SK-N-SH (cell line): ENCODE measurements at regions not wholly inside any gene's neighbourhood (a gene's known extent, or its start where the extent isn't known, plus 50 kb on each side); places are given as distances from the start of the nearest gene placed in this dataset.

ENCODE experiments used
- CTCF ChIA-PET: fragments of 300-600, 350-600 bp; formaldehyde crosslinking; extraction: SDS; loops from one replicate; lab custom pipeline; 2021; lab: Yijun Ruan, JAX
- POLR2A ChIA-PET: fragments of 350-600 bp; sonication (Branson Sonifier 250); formaldehyde crosslinking; extraction: SDS; loops from one replicate; lab custom pipeline; 2020; ENCODE audit warnings: antibody characterized with exemption, inconsistent platforms; lab: Yijun Ruan, JAX
- DNase-seq: peaks from one replicate; pipeline ENCODE4 v3.0.0; 2012
- H2AFZ ChIP-seq: fragments of 200-600 bp; sonication (generic); 2 replicates; pipeline ENCODE4 v1.8.1; 2016; ENCODE audit warnings: antibody characterized with exemption, mild to moderate bottlenecking, low read depth
- H3F3A ChIP-seq: fragments of 200-600 bp; sonication (generic); replicated peaks from 2 replicates; pipeline ENCODE3; 2016; ENCODE audit warnings: antibody characterized with exemption, mild to moderate bottlenecking; ENCODE audit not compliant: insufficient read depth
- H3K27ac ChIP-seq, 2 experiments: fragments of 200-500 bp in 1 of 2; fragments of 200-600 bp in 1 of 2; sonication (Bioruptor generic) in 1 of 2; sonication (generic), shearing (Covaris generic) in 1 of 2; 2 replicates each; pipeline versions ENCODE4 v1.5.1 to v1.6.1; 2014 to 2016; ENCODE audit warnings: low read depth in 2 of 2, inconsistent platforms in 1 of 2, low read length in 1 of 2, mild to moderate bottlenecking in 1 of 2, mixed read lengths in 1 of 2
- H3K27me3 ChIP-seq: fragments of 200-600 bp; sonication (generic), shearing (Covaris generic); 2 replicates; pipeline ENCODE4 v1.6.1; 2016; ENCODE audit warnings: mixed run types; ENCODE audit not compliant: insufficient read depth
- H3K36me3 ChIP-seq, 2 experiments: fragments of 200-500 bp in 1 of 2; fragments of 200-600 bp in 1 of 2; sonication (Bioruptor generic) in 1 of 2; sonication (generic) in 1 of 2; replicated peaks in 1 of 2; 2 replicates each; pipeline versions ENCODE3 to v1.5.1; 2014 to 2016; ENCODE audit warnings: low read length in 1 of 2, mild to moderate bottlenecking in 1 of 2; ENCODE audit not compliant: insufficient read depth in 2 of 2, control insufficient read depth in 1 of 2
- H3K4me1 ChIP-seq, 2 experiments: fragments of 200-500 bp in 1 of 2; fragments of 200-600 bp in 1 of 2; sonication (Bioruptor generic) in 1 of 2; sonication (generic), shearing (Covaris generic) in 1 of 2; 2 replicates each; pipeline versions ENCODE4 v1.5.1 to v1.6.1; 2014 to 2016; ENCODE audit warnings: low read depth in 1 of 2, low read length in 1 of 2, mixed run types in 1 of 2; ENCODE audit not compliant: insufficient read depth in 2 of 2, control insufficient read depth in 1 of 2
- H3K4me2 ChIP-seq: fragments of 200-600 bp; sonication (generic), shearing (Covaris generic); 2 replicates; pipeline ENCODE4 v1.6.1; 2017; ENCODE audit warnings: mixed run types
- H3K4me3 ChIP-seq, 2 experiments: fragments of 200-500 bp in 1 of 2; fragments of 200-600 bp in 1 of 2; sonication (Bioruptor generic) in 1 of 2; sonication (generic), shearing (Covaris generic) in 1 of 2; 2 replicates each; pipeline versions ENCODE4 v1.5.1 to v1.8.1; 2014 to 2016; ENCODE audit warnings: low read depth in 2 of 2, inconsistent platforms in 1 of 2, low read length in 1 of 2, mild to moderate bottlenecking in 1 of 2, mixed read lengths in 1 of 2, moderate library complexity in 1 of 2
- H3K79me2 ChIP-seq: fragments of 200-600 bp; sonication (generic); 2 replicates; pipeline ENCODE4 v1.8.1; 2017; ENCODE audit warnings: mild to moderate bottlenecking; ENCODE audit not compliant: insufficient read depth
- H3K9ac ChIP-seq: fragments of 200-600 bp; sonication (generic); 2 replicates; pipeline ENCODE4 v1.6.1; 2017; ENCODE audit warnings: mixed run types
- H3K9me2 ChIP-seq: fragments of 200-600 bp; sonication (generic); 2 replicates; pipeline ENCODE4 v1.6.1; 2017; ENCODE audit warnings: mixed run types
- H3K9me3 ChIP-seq: fragments of 200-600 bp; sonication (generic); 2 replicates; pipeline ENCODE4 v1.6.1; 2017; ENCODE audit warnings: mixed run types, mild to moderate bottlenecking, moderate library complexity
- H4K20me1 ChIP-seq: fragments of 200-600 bp; sonication (generic); 2 replicates; pipeline ENCODE4 v1.6.1; 2017; ENCODE audit warnings: mild to moderate bottlenecking, mixed run types; ENCODE audit not compliant: insufficient read depth
- CHD2 ChIP-seq: fragments of 150-350 bp; IDR thresholded peaks from 2 replicates; pipeline ENCODE4 v1.6.1; 2018; ENCODE audit warnings: low read length; ENCODE audit not compliant: partially characterized antibody
- EP300 ChIP-seq, 2 experiments: IDR thresholded peaks; 2 replicates each; pipeline versions ENCODE4 v1.4.0 to v1.6.1; 2012; ENCODE audit warnings: borderline replicate concordance in 1 of 2, low read depth in 1 of 2, low read length in 1 of 2
- FOXJ3 ChIP-seq: sonication (generic); formaldehyde crosslinking; IDR thresholded peaks from 2 replicates; pipeline ENCODE4 v1.5.1; 2020; ENCODE audit warnings: mild to moderate bottlenecking, missing genetic modification reagents
- GATA2 ChIP-seq: sonication (generic); formaldehyde crosslinking; IDR thresholded peaks from 2 replicates; pipeline ENCODE4 v1.5.0; 2020; ENCODE audit warnings: mild to moderate bottlenecking, missing genetic modification reagents
- MEF2A ChIP-seq: IDR thresholded peaks from 2 replicates; pipeline ENCODE4 v1.4.0; 2012; ENCODE audit warnings: low read depth, borderline replicate concordance
- MXI1 ChIP-seq: IDR thresholded peaks from 2 replicates; pipeline ENCODE4 v1.6.1; 2012; ENCODE audit warnings: mild to moderate bottlenecking, low read depth, low read length, improper control_type of control experiment
- NFIC ChIP-seq: IDR thresholded peaks from 2 replicates; pipeline ENCODE4 v1.4.0; 2012; ENCODE audit warnings: borderline replicate concordance
- RAD21 ChIP-seq: IDR thresholded peaks from 2 replicates; pipeline ENCODE4 v1.6.1; 2012; ENCODE audit warnings: mild to moderate bottlenecking, low read length
- RCOR1 ChIP-seq: fragments of 150-350 bp; IDR thresholded peaks from 2 replicates; pipeline ENCODE4 v1.6.1; 2017; ENCODE audit warnings: antibody characterized with exemption, low read length
- RFX5 ChIP-seq: IDR thresholded peaks from 2 replicates; pipeline ENCODE4 v1.6.1; 2012; ENCODE audit warnings: mild to moderate bottlenecking, improper control_type of control experiment, low read length
- SIN3A ChIP-seq: IDR thresholded peaks from 2 replicates; pipeline ENCODE4 v1.6.1; 2012; ENCODE audit warnings: low read depth, mild to moderate bottlenecking, low read length, moderate library complexity, borderline replicate concordance
- TEAD4 ChIP-seq: IDR thresholded peaks from 2 replicates; pipeline ENCODE4 v1.4.0; 2012; ENCODE audit warnings: mild to moderate bottlenecking, borderline replicate concordance; ENCODE audit not compliant: insufficient read depth
- WGBS: methylation state at CpG from one replicate; pipeline ENCODE4 v1.1.6; 2017; ENCODE audit warnings: low lambda C conversion rate; 5-methylcytosine and 5-hydroxymethylcytosine counted together
- TF ChIP-seq, protein P1 (sequence below): fragments of 200-600 bp; sonication (generic); IDR thresholded peaks from 2 replicates; pipeline ENCODE4 v1.6.1; 2017; ENCODE audit warnings: antibody characterized with exemption, mild to moderate bottlenecking, moderate library complexity
- TF ChIP-seq, protein P2 (sequence below): IDR thresholded peaks from 2 replicates; pipeline ENCODE4 v1.4.0; 2012; ENCODE audit warnings: low read depth
- TF ChIP-seq, protein P3 (sequence below): IDR thresholded peaks from 2 replicates; pipeline ENCODE4 v1.6.1; 2012; ENCODE audit warnings: mild to moderate bottlenecking, low read depth, low read length, moderate library complexity
- TF ChIP-seq, protein P4 (sequence below): IDR thresholded peaks from 2 replicates; pipeline ENCODE4 v1.4.0; 2012; ENCODE audit warnings: low read depth, borderline replicate concordance
- TF ChIP-seq, protein P5 (sequence below): IDR thresholded peaks from 2 replicates; pipeline ENCODE4; 2012

DNA sequence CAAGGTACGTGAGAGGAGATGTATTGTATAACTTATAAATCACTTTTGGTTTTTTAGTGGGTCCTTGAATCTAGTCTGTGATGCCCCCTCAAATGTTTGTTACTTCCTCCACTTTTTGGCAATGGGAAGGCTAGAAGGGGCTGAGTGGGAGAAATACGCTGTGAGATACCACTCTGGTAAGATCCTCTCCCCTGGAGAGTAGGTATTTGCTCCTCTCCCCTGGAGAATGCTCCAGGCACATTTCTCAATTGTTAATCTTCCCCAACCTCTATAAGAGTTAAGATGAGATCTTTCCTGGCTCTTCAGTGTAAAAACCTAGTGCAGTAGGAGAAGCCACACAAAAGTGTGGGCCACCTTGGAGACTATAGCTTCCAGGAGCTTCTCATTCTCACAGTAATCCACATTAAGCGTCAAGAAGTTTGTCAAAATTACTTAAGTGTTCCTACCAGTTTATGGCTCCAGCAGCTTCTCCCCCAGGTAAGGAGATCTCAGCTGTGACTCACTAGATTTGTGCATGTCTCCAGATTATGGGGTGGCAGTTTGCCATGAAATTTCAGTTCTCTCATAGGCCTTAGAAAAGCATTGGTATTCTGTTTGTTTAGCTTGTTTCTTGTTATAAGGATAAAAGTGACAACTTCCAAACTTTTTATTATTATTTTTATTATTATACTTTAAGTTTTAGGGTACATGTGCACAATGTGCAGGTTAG, 182.6 kb downstream of the FSIP2 start (continued):
- TF ChIP-seq TEAD4: no peak
- TF ChIP-seq, protein P1, sequence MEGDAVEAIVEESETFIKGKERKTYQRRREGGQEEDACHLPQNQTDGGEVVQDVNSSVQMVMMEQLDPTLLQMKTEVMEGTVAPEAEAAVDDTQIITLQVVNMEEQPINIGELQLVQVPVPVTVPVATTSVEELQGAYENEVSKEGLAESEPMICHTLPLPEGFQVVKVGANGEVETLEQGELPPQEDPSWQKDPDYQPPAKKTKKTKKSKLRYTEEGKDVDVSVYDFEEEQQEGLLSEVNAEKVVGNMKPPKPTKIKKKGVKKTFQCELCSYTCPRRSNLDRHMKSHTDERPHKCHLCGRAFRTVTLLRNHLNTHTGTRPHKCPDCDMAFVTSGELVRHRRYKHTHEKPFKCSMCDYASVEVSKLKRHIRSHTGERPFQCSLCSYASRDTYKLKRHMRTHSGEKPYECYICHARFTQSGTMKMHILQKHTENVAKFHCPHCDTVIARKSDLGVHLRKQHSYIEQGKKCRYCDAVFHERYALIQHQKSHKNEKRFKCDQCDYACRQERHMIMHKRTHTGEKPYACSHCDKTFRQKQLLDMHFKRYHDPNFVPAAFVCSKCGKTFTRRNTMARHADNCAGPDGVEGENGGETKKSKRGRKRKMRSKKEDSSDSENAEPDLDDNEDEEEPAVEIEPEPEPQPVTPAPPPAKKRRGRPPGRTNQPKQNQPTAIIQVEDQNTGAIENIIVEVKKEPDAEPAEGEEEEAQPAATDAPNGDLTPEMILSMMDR: no peak

DNA sequence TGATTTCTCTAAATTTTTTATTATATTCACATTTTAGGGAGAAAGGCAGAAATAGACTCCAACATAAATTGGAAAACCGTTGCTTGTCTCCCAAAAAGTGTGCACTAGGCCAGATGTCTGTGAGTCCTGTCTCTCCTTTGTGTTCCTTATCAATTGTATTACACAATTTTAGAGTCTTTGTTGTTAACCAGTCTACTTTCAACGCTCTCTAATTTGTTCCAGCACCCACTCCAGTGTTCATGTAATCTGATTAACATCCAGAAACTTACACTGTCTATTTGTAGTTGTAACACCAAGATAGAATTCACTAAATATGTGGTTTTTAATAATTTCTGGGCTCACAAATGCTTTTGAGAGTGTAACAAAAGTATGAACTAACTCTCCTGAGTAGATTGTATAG, 195.6 kb downstream of the FSIP2 start:
- TF ChIP-seq GATA2 (CRISPR knock-in tag) (peak; percentile 57), FOXJ3 (peak; percentile 41; the same call in 1 of the 2 replicates), SIN3A (no peak), RAD21 (peak; percentile 7; the same call in 1 of the 2 replicates), MXI1 (peak; percentile 26; the same call in 1 of the 2 replicates), TEAD4 (no peak), RFX5 (no peak), EP300 (IDR thresholded peaks at IDR 0.05; ENCODE audit: borderline replicate concordance in 1 of 2, low read depth in 1 of 2, low read length in 1 of 2) (peak in 1 of 2 experiments; percentile 92; a peak in 2 of 4 replicates), MEF2A (no peak), RCOR1 (peak; percentile 47; the same call in 1 of the 2 replicates), CHD2 (peak; percentile 57), NFIC (no peak)
- TF ChIP-seq, protein P2, sequence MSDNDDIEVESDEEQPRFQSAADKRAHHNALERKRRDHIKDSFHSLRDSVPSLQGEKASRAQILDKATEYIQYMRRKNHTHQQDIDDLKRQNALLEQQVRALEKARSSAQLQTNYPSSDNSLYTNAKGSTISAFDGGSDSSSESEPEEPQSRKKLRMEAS: no peak
- TF ChIP-seq, protein P3, sequence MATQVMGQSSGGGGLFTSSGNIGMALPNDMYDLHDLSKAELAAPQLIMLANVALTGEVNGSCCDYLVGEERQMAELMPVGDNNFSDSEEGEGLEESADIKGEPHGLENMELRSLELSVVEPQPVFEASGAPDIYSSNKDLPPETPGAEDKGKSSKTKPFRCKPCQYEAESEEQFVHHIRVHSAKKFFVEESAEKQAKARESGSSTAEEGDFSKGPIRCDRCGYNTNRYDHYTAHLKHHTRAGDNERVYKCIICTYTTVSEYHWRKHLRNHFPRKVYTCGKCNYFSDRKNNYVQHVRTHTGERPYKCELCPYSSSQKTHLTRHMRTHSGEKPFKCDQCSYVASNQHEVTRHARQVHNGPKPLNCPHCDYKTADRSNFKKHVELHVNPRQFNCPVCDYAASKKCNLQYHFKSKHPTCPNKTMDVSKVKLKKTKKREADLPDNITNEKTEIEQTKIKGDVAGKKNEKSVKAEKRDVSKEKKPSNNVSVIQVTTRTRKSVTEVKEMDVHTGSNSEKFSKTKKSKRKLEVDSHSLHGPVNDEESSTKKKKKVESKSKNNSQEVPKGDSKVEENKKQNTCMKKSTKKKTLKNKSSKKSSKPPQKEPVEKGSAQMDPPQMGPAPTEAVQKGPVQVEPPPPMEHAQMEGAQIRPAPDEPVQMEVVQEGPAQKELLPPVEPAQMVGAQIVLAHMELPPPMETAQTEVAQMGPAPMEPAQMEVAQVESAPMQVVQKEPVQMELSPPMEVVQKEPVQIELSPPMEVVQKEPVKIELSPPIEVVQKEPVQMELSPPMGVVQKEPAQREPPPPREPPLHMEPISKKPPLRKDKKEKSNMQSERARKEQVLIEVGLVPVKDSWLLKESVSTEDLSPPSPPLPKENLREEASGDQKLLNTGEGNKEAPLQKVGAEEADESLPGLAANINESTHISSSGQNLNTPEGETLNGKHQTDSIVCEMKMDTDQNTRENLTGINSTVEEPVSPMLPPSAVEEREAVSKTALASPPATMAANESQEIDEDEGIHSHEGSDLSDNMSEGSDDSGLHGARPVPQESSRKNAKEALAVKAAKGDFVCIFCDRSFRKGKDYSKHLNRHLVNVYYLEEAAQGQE: no peak
- TF ChIP-seq, protein P4, sequence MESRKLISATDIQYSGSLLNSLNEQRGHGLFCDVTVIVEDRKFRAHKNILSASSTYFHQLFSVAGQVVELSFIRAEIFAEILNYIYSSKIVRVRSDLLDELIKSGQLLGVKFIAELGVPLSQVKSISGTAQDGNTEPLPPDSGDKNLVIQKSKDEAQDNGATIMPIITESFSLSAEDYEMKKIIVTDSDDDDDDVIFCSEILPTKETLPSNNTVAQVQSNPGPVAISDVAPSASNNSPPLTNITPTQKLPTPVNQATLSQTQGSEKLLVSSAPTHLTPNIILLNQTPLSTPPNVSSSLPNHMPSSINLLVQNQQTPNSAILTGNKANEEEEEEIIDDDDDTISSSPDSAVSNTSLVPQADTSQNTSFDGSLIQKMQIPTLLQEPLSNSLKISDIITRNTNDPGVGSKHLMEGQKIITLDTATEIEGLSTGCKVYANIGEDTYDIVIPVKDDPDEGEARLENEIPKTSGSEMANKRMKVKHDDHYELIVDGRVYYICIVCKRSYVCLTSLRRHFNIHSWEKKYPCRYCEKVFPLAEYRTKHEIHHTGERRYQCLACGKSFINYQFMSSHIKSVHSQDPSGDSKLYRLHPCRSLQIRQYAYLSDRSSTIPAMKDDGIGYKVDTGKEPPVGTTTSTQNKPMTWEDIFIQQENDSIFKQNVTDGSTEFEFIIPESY: no peak
- TF ChIP-seq, protein P5, sequence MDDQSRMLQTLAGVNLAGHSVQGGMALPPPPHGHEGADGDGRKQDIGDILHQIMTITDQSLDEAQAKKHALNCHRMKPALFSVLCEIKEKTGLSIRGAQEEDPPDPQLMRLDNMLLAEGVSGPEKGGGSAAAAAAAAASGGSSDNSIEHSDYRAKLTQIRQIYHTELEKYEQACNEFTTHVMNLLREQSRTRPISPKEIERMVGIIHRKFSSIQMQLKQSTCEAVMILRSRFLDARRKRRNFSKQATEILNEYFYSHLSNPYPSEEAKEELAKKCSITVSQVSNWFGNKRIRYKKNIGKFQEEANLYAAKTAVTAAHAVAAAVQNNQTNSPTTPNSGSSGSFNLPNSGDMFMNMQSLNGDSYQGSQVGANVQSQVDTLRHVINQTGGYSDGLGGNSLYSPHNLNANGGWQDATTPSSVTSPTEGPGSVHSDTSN: no peak
- DNase-seq: peak; percentile 33
- Histone ChIP-seq H3K4me1 (peaks cover 0 to 2% of the 10 kb centered on the region in 2 experiments; a peak in 2 of 4 replicates), H2AFZ (no peak overlapping the region), H3K4me3 (no peak overlapping the region), H3F3A (no peaks in the 10 kb centered on the region), H3K9me2 (no peaks in the 10 kb centered on the region; the same call in 1 of the 2 replicates), H4K20me1 (no peaks in the 10 kb centered on the region), H3K36me3 (no peaks in the 10 kb centered on the region), H3K79me2 (no peaks in the 10 kb centered on the region), H3K27me3 (no peaks in the 10 kb centered on the region), H3K9ac (no peak overlapping the region), H3K9me3 (no peaks in the 10 kb centered on the region), H3K4me2 (no peak overlapping the region), H3K27ac (peak overlapping the region in 1 of 2 experiments; percentile 92; a peak in 2 of 4 replicates)
- 29% methylated on average over 2 of the region's 2 CpGs for WGBS
- ChIA-PET POLR2A (no interaction called here), CTCF (no interaction called here)
